ENCODE measurements at regions not wholly inside any gene's neighbourhood (a gene's known extent, or its start where the extent isn't known, plus 50 kb on each side); places are given as distances from the start of the nearest gene placed in this dataset.

- no peak for TF ChIP-seq CTCF (IDR thresholded peaks at IDR 0.05; ENCODE audit: low read depth, low read length)
- Histone ChIP-seq H3K4me3 (ENCODE audit: low read depth, low read length) (no peak overlapping the region), H3K27me3 (no peaks in the 10 kb centered on the region), H3K4me1 (no peaks in the 10 kb centered on the region), H3K36me3 (no peaks in the 10 kb centered on the region), H3K9me3 (no peaks in the 10 kb centered on the region)
- no peak for DNase-seq
Observed at GRCh38 chr4:36573441-36573840, 292.0 kb downstream of the DTHD1 start.

GRCh38 chr4:36574816-36575215 lies 293.4 kb downstream of the DTHD1 start:
- Histone ChIP-seq H3K4me1 (no peaks in the 10 kb centered on the region), H3K9me3 (no peaks in the 10 kb centered on the region), H3K36me3 (no peaks in the 10 kb centered on the region), H3K27me3 (no peaks in the 10 kb centered on the region), H3K4me3 (ENCODE audit: low read depth, low read length) (no peak overlapping the region)
- no peak for DNase-seq
- no peak for TF ChIP-seq CTCF (IDR thresholded peaks at IDR 0.05; ENCODE audit: low read depth, low read length)

GRCh38 chr4:36582198-36582597 lies 300.8 kb downstream of the DTHD1 start:
- H3K4me1 ChIP-seq: no peaks in the 10 kb centered on the region
- H3K27me3 ChIP-seq: no peaks in the 10 kb centered on the region
- no peak overlapping the region for H3K4me3 ChIP-seq (ENCODE audit: low read depth, low read length)
- DNase-seq: no peak
- H3K36me3 ChIP-seq: no peaks in the 10 kb centered on the region
- H3K9me3 ChIP-seq: no peaks in the 10 kb centered on the region
- no peak for TF ChIP-seq CTCF (IDR thresholded peaks at IDR 0.05; ENCODE audit: low read depth, low read length)

GRCh38 chr4:36587909-36588472 lies 306.6 kb downstream of the DTHD1 start:
- TF ChIP-seq CTCF (IDR thresholded peaks at IDR 0.05; ENCODE audit: low read depth, low read length): no peak
- H3K9me3 ChIP-seq: no peaks in the 10 kb centered on the region
- no peaks in the 10 kb centered on the region for H3K4me1 ChIP-seq
- H3K27me3 ChIP-seq: no peaks in the 10 kb centered on the region
- H3K4me3 ChIP-seq (ENCODE audit: low read depth, low read length): no peak overlapping the region
- H3K36me3 ChIP-seq: no peaks in the 10 kb centered on the region
- no peak for DNase-seq

- Histone ChIP-seq H3K4me1 (no peaks in the 10 kb centered on the region), H3K36me3 (no peaks in the 10 kb centered on the region), H3K27me3 (no peaks in the 10 kb centered on the region), H3K4me3 (ENCODE audit: low read depth, low read length) (no peak overlapping the region), H3K9me3 (no peaks in the 10 kb centered on the region; the same call in 1 of the 2 replicates)
- no peak for DNase-seq
- no peak for TF ChIP-seq CTCF (IDR thresholded peaks at IDR 0.05; ENCODE audit: low read depth, low read length)
Observed at GRCh38 chr4:36590343-36590742, 308.9 kb downstream of the DTHD1 start.

- Histone ChIP-seq H3K4me1 (no peaks in the 10 kb centered on the region), H3K9me3 (no peaks in the 10 kb centered on the region; the same call in 1 of the 2 replicates), H3K27me3 (no peaks in the 10 kb centered on the region), H3K4me3 (ENCODE audit: low read depth, low read length) (no peak overlapping the region), H3K36me3 (no peaks in the 10 kb centered on the region)
- no peak for DNase-seq
- no peak for TF ChIP-seq CTCF (IDR thresholded peaks at IDR 0.05; ENCODE audit: low read depth, low read length)
Observed at GRCh38 chr4:36601864-36602495, 320.6 kb downstream of the DTHD1 start.

Measured in BE2C (cell line).